ENCODE measurements at regions not wholly inside any gene's neighbourhood (a gene's known extent, or its start where the extent isn't known, plus 50 kb on each side); places are given as distances from the start of the nearest gene placed in this dataset.

DNA sequence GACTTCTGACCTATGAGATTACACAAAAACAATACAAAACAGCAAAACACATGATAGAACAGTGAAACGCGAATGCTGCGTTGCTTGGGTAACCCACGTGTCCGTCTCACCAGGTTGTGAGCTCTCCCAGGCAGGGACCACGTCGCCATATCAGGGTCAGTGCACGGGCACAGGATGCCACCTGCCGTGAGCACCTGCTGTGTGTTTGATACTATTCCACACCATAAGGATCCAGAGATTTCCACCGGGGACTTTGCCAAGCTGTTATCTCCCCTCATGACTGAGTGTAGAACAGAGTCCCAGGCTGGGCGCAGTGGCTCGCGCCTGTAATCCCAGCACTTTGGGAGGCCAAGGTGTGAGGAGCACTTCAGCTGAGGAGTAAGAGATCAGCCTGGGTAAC, 288.0 kb downstream of the BMP7 start:
- Mint-ChIP-seq H3K27me3 (peaks cover 22 to 54% (median 46%) of the 10 kb centered on the region in 3 donors), H3K36me3 (peaks cover 0 to 11% of the 10 kb centered on the region in 2 donors), H3K4me1 (peaks cover 0 to 3% (median 0%) of the 10 kb centered on the region in 3 donors), H3K9me3 (peaks cover 0 to 7% (median 2%) of the 10 kb centered on the region in 7 donors), H3K27ac (peak overlapping the region in 1 of 6 donors; percentile 16), H3K4me3 (no peak overlapping the region)
- ATAC-seq (ENCODE audit: low read depth in 2 of 2) (no peak), DNase-seq (no peak)

DNA sequence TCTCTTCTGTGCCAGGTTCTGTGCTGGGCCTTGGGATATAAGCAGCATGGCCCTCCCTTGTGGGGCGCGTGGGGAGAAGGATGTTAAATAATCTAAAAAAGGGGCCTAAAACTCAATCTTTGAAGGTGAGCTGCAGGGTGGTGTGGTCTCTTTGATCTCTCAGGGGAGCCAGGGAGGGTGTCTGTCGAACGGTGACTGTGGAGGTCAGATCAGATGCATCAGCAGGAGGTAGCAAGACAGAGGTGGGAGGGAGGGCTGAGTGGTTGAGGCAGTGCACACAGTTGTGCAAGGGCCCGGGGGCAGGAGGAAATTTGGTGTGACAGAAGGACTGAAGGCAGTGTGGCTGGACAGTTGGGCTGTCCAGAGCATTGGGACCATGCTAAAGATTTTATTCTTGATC, 287.3 kb downstream of the BMP7 start:
- H3K27me3 Mint-ChIP-seq: peaks cover 16 to 47% (median 40%) of the 10 kb centered on the region in 3 donors
- H3K9me3 Mint-ChIP-seq: peaks cover under 1 to 13% (median 7%) of the 10 kb centered on the region in 7 donors
- peak overlapping the region in 1 of 6 donors; percentile 40 for H3K27ac Mint-ChIP-seq
- DNase-seq: no peak
- H3K4me3 Mint-ChIP-seq: no peak overlapping the region
- no peak for ATAC-seq (ENCODE audit: low read depth in 2 of 2)
- H3K36me3 Mint-ChIP-seq: peaks cover 0 to 14% of the 10 kb centered on the region in 2 donors
- peaks cover 0 to 3% (median 0%) of the 10 kb centered on the region in 3 donors for H3K4me1 Mint-ChIP-seq

- H3K9me3 Mint-ChIP-seq: peaks cover 0 to 31% (median 15%) of the 10 kb centered on the region in 7 donors
- H3K4me1 Mint-ChIP-seq: no peaks in the 10 kb centered on the region
- H3K27ac Mint-ChIP-seq: no peak overlapping the region
- H3K27me3 Mint-ChIP-seq: peaks cover 4 to 32% (median 22%) of the 10 kb centered on the region in 3 donors
- no peak for DNase-seq
- peaks cover 0 to 13% of the 10 kb centered on the region in 2 donors for H3K36me3 Mint-ChIP-seq
- H3K4me3 Mint-ChIP-seq: no peak overlapping the region
- ATAC-seq (ENCODE audit: low read depth in 2 of 2): no peak
Measured at GRCh38 chr20:56981301-56981700, 285.1 kb downstream of the BMP7 start.

DNA sequence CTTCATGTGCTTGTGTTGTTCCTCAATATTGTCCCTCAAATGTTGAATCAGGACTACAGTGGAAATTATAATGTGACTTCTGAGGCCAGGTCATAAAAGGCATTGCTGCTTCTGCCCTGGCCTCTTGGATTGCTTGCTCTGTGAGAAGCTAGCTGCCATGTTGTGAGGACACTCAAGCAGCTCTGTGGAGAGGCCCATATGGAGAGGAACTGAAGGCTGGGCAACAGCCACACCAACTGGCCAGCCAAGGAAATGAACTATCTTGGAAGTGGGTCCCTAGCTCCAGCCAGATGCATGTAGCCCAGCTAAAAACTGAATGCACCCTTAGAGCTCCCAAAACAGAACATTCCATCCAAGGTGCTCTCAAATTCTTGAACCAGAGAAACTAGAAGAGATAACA, 282.6 kb downstream of the BMP7 start:
- H3K4me1 Mint-ChIP-seq: no peaks in the 10 kb centered on the region
- peaks cover 0 to 40% (median 15%) of the 10 kb centered on the region in 7 donors for H3K9me3 Mint-ChIP-seq
- H3K4me3 Mint-ChIP-seq: no peak overlapping the region
- DNase-seq: no peak
- peaks cover 0 to 14% (median 11%) of the 10 kb centered on the region in 3 donors for H3K27me3 Mint-ChIP-seq
- no peak overlapping the region for H3K27ac Mint-ChIP-seq
- peaks cover 0 to 12% of the 10 kb centered on the region in 2 donors for H3K36me3 Mint-ChIP-seq
- ATAC-seq (ENCODE audit: low read depth in 2 of 2): no peak

DNA sequence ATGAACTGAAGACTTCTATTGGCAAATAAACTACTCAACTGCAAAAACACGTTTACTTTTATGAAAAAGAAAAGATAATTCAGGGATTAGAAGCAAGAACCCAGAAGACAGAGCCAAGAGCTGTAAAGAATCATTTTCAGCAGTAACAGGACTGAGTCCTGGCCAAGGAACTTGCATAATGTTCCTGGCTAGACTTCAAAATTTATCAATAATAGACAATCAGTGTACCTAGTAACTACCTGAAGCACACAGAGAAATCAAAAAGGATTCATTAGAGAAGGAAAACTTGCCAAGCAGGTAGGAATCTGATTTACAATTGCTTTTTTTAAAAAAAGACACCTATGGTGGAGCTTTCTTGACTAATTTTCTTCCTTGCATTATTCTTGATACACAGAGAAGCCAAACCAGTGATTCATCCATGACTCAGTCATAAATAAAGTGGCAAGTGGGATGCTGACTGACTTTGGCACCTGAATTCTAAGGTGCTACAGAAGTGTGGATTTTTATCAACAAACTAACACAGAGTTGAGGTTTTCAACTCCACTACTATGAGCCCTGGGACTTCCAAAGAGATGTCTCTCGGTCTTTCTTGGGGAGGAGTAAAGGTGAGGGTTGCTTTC, 281.3 kb downstream of the BMP7 start:
- peaks cover 0 to 40% (median 15%) of the 10 kb centered on the region in 7 donors for H3K9me3 Mint-ChIP-seq
- DNase-seq (no peak), ATAC-seq (ENCODE audit: low read depth in 2 of 2) (no peak)
- no peak overlapping the region for H3K27ac Mint-ChIP-seq
- no peak overlapping the region for H3K4me3 Mint-ChIP-seq
- H3K4me1 Mint-ChIP-seq: no peaks in the 10 kb centered on the region
- peaks cover 0 to 12% of the 10 kb centered on the region in 2 donors for H3K36me3 Mint-ChIP-seq
- H3K27me3 Mint-ChIP-seq: peaks cover 0 to 16% (median 12%) of the 10 kb centered on the region in 3 donors

- Mint-ChIP-seq H3K27me3 (peaks cover 0 to 16% (median 12%) of the 10 kb centered on the region in 3 donors), H3K27ac (no peak overlapping the region), H3K4me3 (no peak overlapping the region), H3K36me3 (peaks cover 0 to 12% of the 10 kb centered on the region in 2 donors), H3K4me1 (no peaks in the 10 kb centered on the region), H3K9me3 (peaks cover 0 to 40% (median 15%) of the 10 kb centered on the region in 7 donors)
- DNase-seq (no peak), ATAC-seq (ENCODE audit: low read depth in 2 of 2) (no peak)
Measured at GRCh38 chr20:56986476-56986875, 280.0 kb downstream of the BMP7 start.

GRCh38 chr20:56986931-56987720, 279.3 kb downstream of the BMP7 start:
- peaks cover 0 to 12% of the 10 kb centered on the region in 2 donors for H3K36me3 Mint-ChIP-seq
- ATAC-seq (ENCODE audit: low read depth in 2 of 2) (no peak), DNase-seq (no peak)
- no peaks in the 10 kb centered on the region for H3K4me1 Mint-ChIP-seq
- peaks cover 0 to 40% (median 15%) of the 10 kb centered on the region in 7 donors for H3K9me3 Mint-ChIP-seq
- H3K27ac Mint-ChIP-seq: no peak overlapping the region
- peaks cover 0 to 16% (median 12%) of the 10 kb centered on the region in 3 donors for H3K27me3 Mint-ChIP-seq
- no peak overlapping the region for H3K4me3 Mint-ChIP-seq

- ATAC-seq (ENCODE audit: low read depth in 2 of 2) (no peak), DNase-seq (no peak)
- Mint-ChIP-seq H3K4me1 (no peaks in the 10 kb centered on the region), H3K27me3 (peaks cover 0 to 16% (median 12%) of the 10 kb centered on the region in 3 donors), H3K27ac (no peak overlapping the region), H3K4me3 (no peak overlapping the region), H3K9me3 (peaks cover 0 to 40% (median 15%) of the 10 kb centered on the region in 7 donors), H3K36me3 (peaks cover 0 to 12% of the 10 kb centered on the region in 2 donors)
Measured at GRCh38 chr20:56987986-56988385, 278.5 kb downstream of the BMP7 start.

GRCh38 chr20:56988446-56988845, 278.0 kb downstream of the BMP7 start:
- Mint-ChIP-seq H3K4me3 (no peak overlapping the region), H3K27me3 (peaks cover 0 to 16% (median 12%) of the 10 kb centered on the region in 3 donors)

GRCh38 chr20:56989516-56989915, 276.9 kb downstream of the BMP7 start:
- H3K4me1 Mint-ChIP-seq: no peaks in the 10 kb centered on the region
- peaks cover 0 to 4% of the 10 kb centered on the region in 2 donors for H3K36me3 Mint-ChIP-seq
- ATAC-seq (ENCODE audit: low read depth in 2 of 2) (no peak), DNase-seq (no peak)
- H3K9me3 Mint-ChIP-seq: peaks cover 0 to 29% (median 11%) of the 10 kb centered on the region in 7 donors
- peak overlapping the region in 1 of 6 donors; percentile 36 for H3K27ac Mint-ChIP-seq
- no peak overlapping the region for H3K4me3 Mint-ChIP-seq
- H3K27me3 Mint-ChIP-seq: peaks cover 0 to 16% (median 12%) of the 10 kb centered on the region in 3 donors

More at GRCh38 chr20:56988446-56988845, 278.0 kb downstream of the BMP7 start:
- H3K36me3 Mint-ChIP-seq: peaks cover 0 to 12% of the 10 kb centered on the region in 2 donors
- H3K9me3 Mint-ChIP-seq: peaks cover 0 to 40% (median 13%) of the 10 kb centered on the region in 7 donors
- no peak for ATAC-seq (ENCODE audit: low read depth in 2 of 2)
- DNase-seq: no peak
- no peaks in the 10 kb centered on the region for H3K4me1 Mint-ChIP-seq
- H3K27ac Mint-ChIP-seq: no peak overlapping the region

DNA sequence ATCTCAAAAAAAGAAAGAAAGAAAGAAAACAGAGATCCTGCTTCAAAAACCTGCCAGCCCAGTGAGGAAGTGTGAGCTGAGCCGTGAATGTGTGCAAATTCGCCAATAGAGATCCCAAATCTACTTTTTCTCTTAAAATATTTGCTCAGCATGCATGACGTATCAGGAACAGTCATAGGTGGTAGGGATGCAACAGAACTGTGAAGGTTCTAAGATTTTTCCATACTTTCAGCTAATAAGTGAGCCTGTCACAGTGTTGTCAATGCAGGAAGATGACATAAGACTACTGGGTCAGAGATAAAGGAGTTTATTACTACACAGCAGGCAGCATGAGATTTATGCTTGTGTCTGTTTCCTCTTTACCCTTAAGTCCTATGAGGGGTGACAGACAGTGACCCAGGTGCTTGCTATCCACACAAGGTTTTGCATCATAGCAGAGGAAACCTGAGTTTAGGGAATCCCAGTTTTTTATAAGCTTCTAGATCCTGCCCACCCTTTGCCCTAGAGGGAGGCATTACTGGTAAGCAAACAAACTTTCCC, 273.4 kb downstream of the BMP7 start:
- no peak overlapping the region for H3K4me3 Mint-ChIP-seq

GRCh38 chr20:56994006-56994405, 272.4 kb downstream of the BMP7 start:
- H3K4me1 Mint-ChIP-seq: no peaks in the 10 kb centered on the region
- H3K9me3 Mint-ChIP-seq: peaks cover 0 to 19% (median 11%) of the 10 kb centered on the region in 7 donors
- no peak overlapping the region for H3K4me3 Mint-ChIP-seq
- H3K36me3 Mint-ChIP-seq: peaks cover 0 to 4% of the 10 kb centered on the region in 2 donors
- H3K27me3 Mint-ChIP-seq: peaks cover 0 to 6% (median 6%) of the 10 kb centered on the region in 3 donors
- no peak overlapping the region for H3K27ac Mint-ChIP-seq
- DNase-seq: no peak
- no peak for ATAC-seq (ENCODE audit: low read depth in 2 of 2)

More for the DNA sequence above, 273.4 kb downstream of the BMP7 start:
- DNase-seq (no peak), ATAC-seq (ENCODE audit: low read depth in 2 of 2) (no peak)
- peaks cover 0 to 15% (median 12%) of the 10 kb centered on the region in 3 donors for H3K27me3 Mint-ChIP-seq
- H3K36me3 Mint-ChIP-seq: no peaks in the 10 kb centered on the region
- H3K27ac Mint-ChIP-seq: no peak overlapping the region
- no peaks in the 10 kb centered on the region for H3K4me1 Mint-ChIP-seq
- peaks cover 0 to 11% (median 4%) of the 10 kb centered on the region in 7 donors for H3K9me3 Mint-ChIP-seq

DNA sequence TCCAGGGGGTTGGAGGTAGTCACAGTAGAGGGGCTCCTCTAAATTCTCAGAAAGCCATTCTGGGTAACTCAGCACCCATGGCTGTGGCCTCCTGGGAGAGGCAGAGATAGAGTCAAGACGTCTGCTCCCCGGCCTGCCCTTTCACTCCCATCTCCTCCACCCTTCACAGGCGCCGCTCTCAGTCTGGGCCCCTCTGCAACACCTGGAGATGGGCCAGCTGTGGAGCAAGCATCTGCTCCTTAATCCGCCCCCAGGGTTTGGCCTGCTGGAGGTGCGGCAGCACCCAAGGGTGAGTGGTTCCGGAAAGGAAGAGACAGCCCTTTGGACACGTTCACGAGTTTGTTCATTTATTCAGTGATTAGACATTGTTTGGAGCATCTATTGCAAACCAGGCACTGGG, 271.3 kb downstream of the BMP7 start:
- H3K9me3 Mint-ChIP-seq: peaks cover 0 to 27% (median 14%) of the 10 kb centered on the region in 7 donors
- H3K4me1 Mint-ChIP-seq: no peaks in the 10 kb centered on the region
- no peak for DNase-seq
- H3K27ac Mint-ChIP-seq: no peak overlapping the region
- H3K4me3 Mint-ChIP-seq: no peak overlapping the region
- no peaks in the 10 kb centered on the region for H3K27me3 Mint-ChIP-seq
- ATAC-seq (ENCODE audit: low read depth in 2 of 2): no peak
- H3K36me3 Mint-ChIP-seq: peaks cover 0 to 6% of the 10 kb centered on the region in 2 donors

All from naive B cell (primary cell).